ENCODE measurements at regions not wholly inside any gene's neighbourhood (a gene's known extent, or its start where the extent isn't known, plus 50 kb on each side); places are given as distances from the start of the nearest gene placed in this dataset.

DNA sequence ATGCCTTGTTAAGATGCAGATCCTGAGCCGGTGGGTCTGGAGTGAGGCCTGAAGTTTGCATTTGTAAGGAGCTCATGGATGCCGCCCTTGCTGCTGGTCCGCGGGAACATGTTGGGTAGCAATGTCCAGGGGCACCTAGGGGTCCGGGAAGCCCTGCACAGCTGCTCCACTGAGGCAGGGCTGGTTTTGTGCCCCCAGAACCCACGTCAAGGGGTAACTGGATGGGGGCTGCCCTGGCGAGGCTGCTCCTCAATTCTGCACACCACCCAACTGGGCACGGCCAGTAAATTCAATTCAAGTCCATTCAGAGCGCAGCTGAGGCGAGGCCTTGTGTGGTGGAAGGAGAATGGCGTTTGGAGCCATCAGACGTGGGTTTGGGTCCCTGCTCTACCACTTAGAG lies 246.3 kb upstream of the PITRM1 start:
- Mint-ChIP-seq H3K9me3 (peaks cover 0 to 2% (median 0%) of the 10 kb centered on the region in 3 donors), H3K4me1 (peaks cover 0 to 5% (median 3%) of the 10 kb centered on the region in 3 donors), H3K4me3 (no peak overlapping the region), H3K36me3 (no peaks in the 10 kb centered on the region), H3K27me3 (peaks cover 17% of the 10 kb centered on the region), H3K27ac (no peak overlapping the region)

DNA sequence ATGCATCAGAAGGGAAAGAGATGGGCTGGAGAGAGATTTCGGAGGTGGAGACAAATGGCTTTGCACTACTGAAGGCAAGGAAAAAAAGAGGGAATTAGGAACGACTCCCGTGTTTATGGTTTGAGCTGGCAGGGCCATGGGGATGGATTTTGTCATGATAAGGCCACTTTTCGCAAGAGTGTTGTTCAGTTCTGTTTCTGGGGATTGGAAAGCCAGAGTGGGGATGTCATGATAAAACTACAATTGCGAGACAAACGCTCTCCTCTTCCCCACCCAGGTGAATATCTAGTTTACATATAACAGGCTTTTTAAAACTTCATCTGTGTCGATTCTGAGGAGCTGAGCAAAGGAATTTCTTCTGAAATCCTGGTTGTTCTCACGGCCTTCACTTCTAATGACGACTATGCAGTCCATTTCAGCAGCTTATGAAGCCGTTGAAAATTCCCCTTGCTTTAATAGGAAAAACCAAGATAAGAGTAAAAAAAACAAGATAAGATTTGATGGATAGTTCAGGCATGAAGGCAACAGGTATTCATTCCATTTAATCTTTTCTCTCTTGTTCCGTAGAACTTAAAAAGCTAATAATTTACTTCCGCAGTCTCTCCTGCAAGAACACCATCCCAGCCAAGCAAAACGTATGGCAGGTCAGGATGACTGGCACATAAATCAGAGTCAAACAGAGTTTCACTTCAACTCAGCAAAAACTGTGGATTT lies 245.6 kb upstream of the PITRM1 start:
- no peaks in the 10 kb centered on the region for H3K9me3 Mint-ChIP-seq
- H3K4me1 Mint-ChIP-seq: peaks cover 0 to 5% (median 3%) of the 10 kb centered on the region in 3 donors
- H3K27ac Mint-ChIP-seq: no peak overlapping the region
- no peak overlapping the region for H3K4me3 Mint-ChIP-seq
- peaks cover 12% of the 10 kb centered on the region for H3K27me3 Mint-ChIP-seq
- H3K36me3 Mint-ChIP-seq: no peaks in the 10 kb centered on the region

DNA sequence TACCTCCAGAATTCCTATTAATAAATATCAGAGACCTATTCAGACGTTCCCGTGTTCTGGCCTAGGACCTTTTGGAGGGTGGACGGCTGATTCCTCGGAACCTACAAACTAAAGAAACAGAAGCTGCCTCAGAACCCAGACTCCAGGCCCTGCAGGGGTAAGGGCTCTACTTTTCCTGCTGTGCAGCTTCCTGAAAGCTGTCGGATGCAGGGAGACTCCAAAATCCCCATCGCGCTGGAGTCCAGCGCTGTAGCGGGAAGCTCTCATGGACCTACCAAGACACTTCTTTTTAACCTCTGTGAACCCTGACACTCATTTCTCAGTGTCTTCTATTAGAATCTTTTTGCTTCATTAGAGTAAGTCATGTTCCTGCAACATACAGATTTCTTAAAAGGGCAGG lies 244.5 kb upstream of the PITRM1 start:
- no peaks in the 10 kb centered on the region for H3K9me3 Mint-ChIP-seq
- H3K4me1 Mint-ChIP-seq: peaks cover 0 to 5% (median 3%) of the 10 kb centered on the region in 3 donors
- H3K4me3 Mint-ChIP-seq: no peak overlapping the region
- no peaks in the 10 kb centered on the region for H3K36me3 Mint-ChIP-seq
- H3K27me3 Mint-ChIP-seq: peaks cover 9% of the 10 kb centered on the region
- no peak overlapping the region for H3K27ac Mint-ChIP-seq

DNA sequence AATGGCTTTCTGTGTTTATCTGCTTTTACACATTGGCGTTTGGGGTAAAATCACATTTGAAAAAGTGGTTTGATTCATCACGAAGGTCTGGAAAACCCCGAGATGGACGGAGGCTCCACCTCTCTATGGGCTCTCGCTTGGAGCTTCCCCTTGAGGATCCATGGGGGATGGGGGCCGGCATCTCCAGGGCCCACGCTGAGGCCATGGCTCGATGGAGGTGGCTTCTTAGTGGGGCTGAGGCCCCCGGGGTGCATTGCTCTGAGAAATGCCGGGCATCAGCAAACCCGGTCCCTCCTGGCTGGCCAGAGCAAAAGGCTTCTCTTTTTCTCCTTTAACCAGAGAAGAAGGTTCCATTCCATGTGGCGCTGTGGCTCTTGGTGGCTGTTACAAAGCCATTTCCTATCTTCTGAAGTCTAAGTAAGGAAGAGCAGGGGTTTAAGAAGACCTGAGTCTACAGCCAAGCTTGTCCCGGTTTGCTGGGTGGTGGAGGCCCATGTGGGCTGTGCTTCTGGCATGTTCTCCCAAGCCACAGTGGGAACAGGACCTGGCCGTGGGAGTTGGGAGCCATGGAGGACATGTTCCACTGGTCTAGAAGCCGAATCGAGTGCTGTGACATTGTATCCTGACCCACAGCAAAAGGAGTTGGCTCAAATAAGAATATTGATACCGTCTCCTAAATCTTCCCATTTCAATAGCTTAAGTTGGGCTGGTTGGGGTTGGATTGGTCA lies 243.5 kb upstream of the PITRM1 start:
- H3K4me1 Mint-ChIP-seq: peaks cover 0 to 5% (median 5%) of the 10 kb centered on the region in 3 donors
- no peak overlapping the region for H3K27ac Mint-ChIP-seq
- no peaks in the 10 kb centered on the region for H3K36me3 Mint-ChIP-seq
- no peaks in the 10 kb centered on the region for H3K9me3 Mint-ChIP-seq
- no peak overlapping the region for H3K4me3 Mint-ChIP-seq
- peaks cover 9% of the 10 kb centered on the region for H3K27me3 Mint-ChIP-seq

DNA sequence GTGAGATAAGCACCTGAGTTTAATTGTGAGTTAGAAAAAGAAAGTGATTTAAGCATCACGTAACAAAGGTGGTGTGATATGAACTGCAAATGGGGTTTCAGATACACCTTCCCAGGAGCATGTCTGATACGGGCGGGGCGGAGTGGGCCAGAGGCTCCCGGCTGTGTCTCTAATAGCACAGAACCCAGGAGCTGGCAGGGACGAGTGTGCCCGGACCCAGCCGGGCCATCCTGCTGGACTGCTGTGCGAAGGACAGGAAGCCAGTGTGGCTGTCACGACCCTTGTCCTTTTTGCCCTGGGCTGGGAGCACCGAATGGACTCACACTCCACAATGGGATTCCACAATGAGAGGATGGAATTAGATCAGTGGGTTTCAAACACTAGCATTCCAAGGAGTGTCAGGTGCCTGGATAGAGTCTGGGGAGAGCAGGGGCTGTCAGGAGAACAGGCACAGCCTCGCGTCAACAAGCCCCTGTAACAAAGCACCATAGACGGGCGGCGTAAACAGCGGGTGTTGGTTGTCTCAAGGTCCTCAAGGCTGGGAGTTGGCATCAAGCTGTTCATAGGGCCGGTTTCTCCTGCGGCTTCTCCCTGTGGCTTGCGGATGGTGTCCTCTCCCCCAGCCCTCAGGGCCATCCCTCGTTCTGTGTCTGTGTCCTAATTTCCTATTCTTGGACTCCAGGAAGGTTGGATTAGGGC lies 242.6 kb upstream of the PITRM1 start:
- H3K27ac Mint-ChIP-seq: no peak overlapping the region
- H3K4me3 Mint-ChIP-seq: no peak overlapping the region
- H3K36me3 Mint-ChIP-seq: no peaks in the 10 kb centered on the region
- H3K27me3 Mint-ChIP-seq: peaks cover 1% of the 10 kb centered on the region
- H3K4me1 Mint-ChIP-seq: peaks cover 0 to 5% (median 0%) of the 10 kb centered on the region in 3 donors
- peaks cover 0 to 2% (median 0%) of the 10 kb centered on the region in 3 donors for H3K9me3 Mint-ChIP-seq

DNA sequence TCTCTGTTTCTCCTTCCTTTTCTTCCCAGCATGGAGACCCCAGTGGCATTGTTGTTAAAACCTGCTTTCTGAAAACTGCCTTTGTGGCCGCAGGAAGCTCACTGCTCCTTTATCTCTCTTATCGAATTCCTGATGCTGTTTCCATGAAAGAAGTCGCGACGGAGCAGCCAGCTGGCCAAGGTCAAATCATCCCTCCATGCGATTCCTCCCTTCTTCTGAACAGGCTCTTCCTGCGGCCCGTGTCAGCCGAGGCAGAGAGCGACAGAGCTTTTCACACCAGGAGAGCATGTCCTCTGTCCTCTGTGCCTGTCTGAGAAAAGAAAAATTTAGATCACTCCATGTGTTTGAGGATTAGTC lies 242.1 kb upstream of the PITRM1 start:
- no peaks in the 10 kb centered on the region for H3K36me3 Mint-ChIP-seq
- H3K27me3 Mint-ChIP-seq: no peaks in the 10 kb centered on the region
- peaks cover 0 to 5% (median 0%) of the 10 kb centered on the region in 3 donors for H3K4me1 Mint-ChIP-seq
- no peak overlapping the region for H3K27ac Mint-ChIP-seq
- no peak overlapping the region for H3K4me3 Mint-ChIP-seq
- H3K9me3 Mint-ChIP-seq: peaks cover 0 to 2% (median 0%) of the 10 kb centered on the region in 3 donors

DNA sequence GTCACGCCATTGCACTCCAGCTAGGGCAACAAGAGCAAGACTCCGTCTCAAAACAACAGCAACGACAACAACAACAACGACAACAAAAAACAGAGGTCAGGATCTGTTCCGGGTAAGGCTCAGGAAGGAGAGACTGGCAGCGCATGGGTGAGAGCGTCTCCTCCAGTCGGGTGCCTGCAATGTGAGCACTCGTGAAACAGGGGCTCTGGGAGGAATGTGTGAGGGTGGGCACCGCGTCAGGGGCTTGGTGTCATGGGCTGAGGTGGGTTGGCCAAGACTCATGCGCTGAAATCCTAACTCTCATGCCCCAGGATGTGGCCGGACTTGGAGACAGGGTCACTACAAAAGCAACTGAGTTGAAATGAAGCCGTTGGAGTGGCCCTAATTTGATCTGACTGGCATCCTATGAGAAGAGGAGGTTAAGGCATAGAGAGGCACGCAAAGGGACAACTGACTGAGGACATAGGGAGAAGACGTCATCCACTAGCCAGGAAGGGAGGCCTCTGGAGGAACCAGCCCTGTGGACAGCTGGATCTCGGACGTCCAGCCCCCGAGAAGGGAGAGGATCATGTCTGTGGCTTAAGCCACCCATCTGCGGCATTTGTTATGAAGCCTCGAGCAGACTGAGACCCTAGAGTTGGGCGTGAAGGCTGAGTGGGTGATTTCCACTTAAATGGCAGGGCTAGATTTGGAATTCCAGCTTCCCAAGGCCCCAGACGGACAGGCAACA lies 241.5 kb upstream of the PITRM1 start:
- Mint-ChIP-seq H3K36me3 (no peaks in the 10 kb centered on the region), H3K4me1 (peaks cover 0 to 5% (median 0%) of the 10 kb centered on the region in 3 donors), H3K9me3 (peaks cover 0 to 2% (median 0%) of the 10 kb centered on the region in 3 donors), H3K4me3 (no peak overlapping the region), H3K27ac (no peak overlapping the region), H3K27me3 (no peaks in the 10 kb centered on the region)

DNA sequence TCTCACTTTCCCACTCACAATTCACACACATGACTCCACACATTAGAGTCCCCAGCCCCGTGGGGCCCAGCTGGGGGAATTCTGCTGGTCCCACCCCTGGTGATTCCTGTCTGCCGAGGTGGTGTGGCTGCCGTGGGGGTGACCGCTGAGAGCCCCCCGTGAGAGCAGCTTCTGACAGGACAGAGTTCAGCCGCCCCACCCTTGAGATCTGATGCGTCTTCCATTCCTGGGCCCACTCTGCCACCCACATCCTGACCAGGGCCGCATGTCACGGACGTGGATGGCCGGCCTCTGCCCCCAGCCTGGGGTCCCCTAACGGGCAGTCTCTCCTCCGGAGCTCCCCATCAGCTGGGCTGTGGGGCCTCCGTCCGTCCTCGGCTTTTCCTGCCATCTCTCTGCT lies 240.1 kb upstream of the PITRM1 start:
- Mint-ChIP-seq H3K9me3 (peaks cover 0 to 2% (median 0%) of the 10 kb centered on the region in 3 donors), H3K27ac (no peak overlapping the region), H3K27me3 (no peaks in the 10 kb centered on the region)

DNA sequence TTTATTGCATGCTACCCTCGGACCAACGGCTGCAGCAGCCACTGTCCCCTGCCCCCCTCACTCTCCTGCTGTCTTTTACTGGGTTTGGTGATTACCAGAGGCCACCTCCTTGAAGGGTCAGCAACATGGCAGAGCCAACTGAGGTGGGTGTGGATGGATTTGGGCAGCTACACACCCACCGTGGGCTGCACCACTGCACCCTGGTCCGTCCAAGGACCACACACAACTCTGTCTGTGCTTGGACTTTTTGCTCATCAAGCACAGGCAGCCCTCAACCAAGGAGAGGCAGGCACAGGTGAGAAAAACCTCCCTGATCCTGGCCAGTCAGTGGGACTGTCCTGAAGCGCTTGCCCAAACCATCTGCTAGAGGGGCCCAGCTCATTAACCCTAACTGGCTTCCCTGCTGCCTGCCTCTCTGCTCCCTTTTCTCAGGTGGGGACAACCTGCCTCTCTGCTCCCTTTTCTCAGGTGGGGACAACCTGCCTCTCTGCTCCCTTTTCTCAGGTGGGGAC lies 239.5 kb upstream of the PITRM1 start:
- Mint-ChIP-seq H3K36me3 (no peaks in the 10 kb centered on the region), H3K9me3 (peaks cover 0 to 2% (median 0%) of the 10 kb centered on the region in 3 donors), H3K4me3 (no peak overlapping the region), H3K4me1 (peaks cover 0 to 5% (median 0%) of the 10 kb centered on the region in 3 donors), H3K27ac (no peak overlapping the region), H3K27me3 (no peaks in the 10 kb centered on the region)

More for the DNA sequence above, 240.1 kb upstream of the PITRM1 start:
- no peak overlapping the region for H3K4me3 Mint-ChIP-seq
- H3K4me1 Mint-ChIP-seq: peaks cover 0 to 5% (median 0%) of the 10 kb centered on the region in 3 donors
- no peaks in the 10 kb centered on the region for H3K36me3 Mint-ChIP-seq

DNA sequence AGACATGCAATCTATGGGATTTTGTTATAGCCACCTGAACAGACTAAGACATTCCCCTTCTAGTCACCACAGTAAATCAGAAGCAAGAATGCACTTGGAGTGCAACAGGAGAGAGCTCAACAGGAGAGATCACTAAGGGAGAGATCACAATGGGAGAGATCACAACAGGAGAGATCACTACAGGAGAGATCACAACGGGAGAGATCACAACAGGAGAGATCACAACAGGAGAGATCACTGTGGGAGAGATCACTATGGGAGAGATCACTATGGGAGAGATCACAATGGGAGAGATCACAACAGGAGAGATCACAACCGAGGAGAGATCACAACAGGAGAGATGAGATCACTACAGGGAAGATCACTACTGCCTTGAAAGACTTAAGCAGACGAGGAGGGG lies 238.5 kb upstream of the PITRM1 start:
- Mint-ChIP-seq H3K9me3 (peaks cover 0 to 2% (median 0%) of the 10 kb centered on the region in 3 donors), H3K36me3 (no peaks in the 10 kb centered on the region), H3K27ac (no peak overlapping the region), H3K4me3 (no peak overlapping the region), H3K27me3 (no peaks in the 10 kb centered on the region), H3K4me1 (peaks cover 0 to 5% (median 0%) of the 10 kb centered on the region in 3 donors)

DNA sequence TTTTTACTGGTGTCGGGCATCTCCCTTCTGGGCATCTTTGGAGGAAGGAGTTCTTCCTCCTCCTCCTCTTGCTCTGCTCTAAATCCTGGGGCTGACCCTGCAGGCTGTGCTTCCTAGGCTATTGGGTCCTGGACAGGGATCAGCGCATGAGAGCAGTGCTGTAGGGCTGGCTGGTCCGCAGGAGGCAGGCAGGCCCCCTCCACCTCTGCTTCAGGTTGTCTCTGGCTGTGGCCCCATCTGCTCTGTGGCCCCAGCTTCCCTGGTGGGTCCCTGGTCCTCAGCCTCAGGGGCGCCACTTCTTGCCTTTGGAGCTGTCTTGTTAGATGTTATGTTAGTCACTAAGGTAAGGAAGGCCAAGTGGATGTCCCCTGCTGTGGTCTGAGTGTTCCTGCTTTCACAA lies 237.3 kb upstream of the PITRM1 start:
- H3K4me1 Mint-ChIP-seq: peaks cover 0 to 5% (median 0%) of the 10 kb centered on the region in 3 donors
- H3K4me3 Mint-ChIP-seq: no peak overlapping the region
- no peak overlapping the region for H3K27ac Mint-ChIP-seq

DNA sequence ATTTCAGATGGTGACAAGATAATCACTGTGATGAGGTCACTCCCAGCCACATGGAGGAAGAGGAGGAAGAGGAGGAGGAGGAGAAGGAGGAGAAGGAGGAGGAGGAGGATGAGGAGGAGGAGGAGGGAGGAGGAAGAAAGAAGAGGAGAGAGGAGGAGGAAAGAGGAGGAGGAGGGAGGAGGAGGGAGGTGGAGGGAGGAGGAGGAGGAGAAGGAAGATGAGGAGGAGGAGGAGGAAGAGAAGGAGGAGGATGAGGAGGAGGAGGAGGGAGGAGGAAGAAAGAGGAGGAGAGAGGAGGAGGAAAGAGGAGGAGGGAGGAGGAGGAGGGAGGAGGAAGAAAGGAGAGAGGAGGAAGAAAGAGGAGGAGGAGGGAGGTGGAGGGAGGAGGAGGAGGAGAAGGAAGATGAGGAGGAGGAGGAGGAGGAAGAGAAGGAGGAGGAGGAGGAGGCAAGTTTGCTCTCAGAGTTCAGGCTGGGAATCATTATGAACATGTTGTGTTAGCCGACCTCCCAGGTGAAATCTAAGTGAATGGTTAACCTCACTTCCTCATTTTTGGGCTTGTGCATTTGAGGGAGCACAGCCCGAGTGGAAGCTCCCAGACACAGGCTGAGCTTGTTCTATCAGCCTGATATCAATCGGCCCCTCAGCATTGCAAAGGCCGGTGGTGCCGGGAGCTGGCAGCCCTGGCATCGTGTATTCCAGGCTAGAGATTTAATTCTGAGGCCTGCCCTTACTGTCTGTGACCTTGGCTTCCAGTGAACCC lies 236.2 kb upstream of the PITRM1 start:
- Mint-ChIP-seq H3K4me3 (no peak overlapping the region), H3K9me3 (peaks cover 0 to 2% (median 0%) of the 10 kb centered on the region in 3 donors), H3K36me3 (no peaks in the 10 kb centered on the region), H3K27me3 (no peaks in the 10 kb centered on the region), H3K4me1 (peaks cover 0 to 5% (median 0%) of the 10 kb centered on the region in 3 donors), H3K27ac (no peak overlapping the region)

More for the DNA sequence above, 237.3 kb upstream of the PITRM1 start:
- H3K36me3 Mint-ChIP-seq: no peaks in the 10 kb centered on the region
- H3K27me3 Mint-ChIP-seq: no peaks in the 10 kb centered on the region
- H3K9me3 Mint-ChIP-seq: peaks cover 0 to 2% (median 0%) of the 10 kb centered on the region in 3 donors

DNA sequence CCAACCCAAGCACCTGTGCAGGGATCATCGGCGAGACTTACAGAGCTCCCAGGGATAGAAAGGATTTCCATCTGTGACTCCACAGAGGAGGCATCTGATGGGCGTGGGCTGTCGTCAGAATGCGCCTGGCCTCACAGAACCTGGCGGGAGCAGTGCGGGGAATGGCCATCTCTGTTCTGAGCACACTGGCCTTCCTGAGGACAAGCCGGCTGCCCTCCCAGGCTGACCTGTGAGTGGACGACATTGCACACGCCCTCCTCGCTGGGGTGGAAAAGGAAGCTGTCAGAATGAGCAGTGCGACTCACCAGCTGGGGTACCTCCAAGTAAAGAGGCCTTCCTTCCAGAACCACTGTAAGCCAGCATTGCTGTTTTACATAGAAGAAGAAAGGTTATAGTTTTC lies 234.6 kb upstream of the PITRM1 start:
- peaks cover 0 to 2% (median 0%) of the 10 kb centered on the region in 3 donors for H3K9me3 Mint-ChIP-seq

DNA sequence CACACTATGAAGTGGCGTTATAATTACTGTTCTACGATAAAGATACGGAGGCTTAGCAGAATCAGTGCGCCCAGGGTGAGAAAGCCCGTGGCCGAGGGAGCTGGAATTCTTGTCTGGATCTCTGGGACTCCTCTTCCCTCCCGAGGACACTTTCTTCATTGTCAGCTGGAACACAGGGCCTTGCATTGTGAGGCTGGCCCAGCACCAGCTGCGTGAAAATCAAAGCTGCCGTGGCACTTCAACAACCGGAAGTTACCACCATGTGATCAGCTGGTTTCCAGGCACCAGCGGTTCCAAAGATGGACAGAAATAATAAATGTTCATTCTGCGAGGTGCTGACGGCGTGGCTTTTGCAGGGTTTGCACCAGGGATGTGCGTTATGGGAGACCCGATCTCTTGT lies 234.0 kb upstream of the PITRM1 start:
- Mint-ChIP-seq H3K27me3 (peaks cover 1% of the 10 kb centered on the region), H3K27ac (no peak overlapping the region), H3K36me3 (no peaks in the 10 kb centered on the region)

More for the DNA sequence above, 234.6 kb upstream of the PITRM1 start:
- H3K4me1 Mint-ChIP-seq: peaks cover 0 to 5% (median 0%) of the 10 kb centered on the region in 3 donors
- no peak overlapping the region for H3K4me3 Mint-ChIP-seq
- H3K27me3 Mint-ChIP-seq: peaks cover 1% of the 10 kb centered on the region
- H3K27ac Mint-ChIP-seq: no peak overlapping the region
- H3K36me3 Mint-ChIP-seq: no peaks in the 10 kb centered on the region

More for the DNA sequence above, 234.0 kb upstream of the PITRM1 start:
- peaks cover 0 to 6% (median 0%) of the 10 kb centered on the region in 3 donors for H3K4me1 Mint-ChIP-seq
- no peak overlapping the region for H3K4me3 Mint-ChIP-seq
- peaks cover 0 to 2% (median 0%) of the 10 kb centered on the region in 3 donors for H3K9me3 Mint-ChIP-seq
